HCT116 (cell line): ENCODE measurements at regions not wholly inside any gene's neighbourhood (a gene's known extent, or its start where the extent isn't known, plus 50 kb on each side); places are given as distances from the start of the nearest gene placed in this dataset.

ENCODE experiments used
- ATAC-seq: fragments of 200-7000 bp; cut with Tn5 transposase; 2 replicates; pipeline ENCODE4 v1.9.1; 2020; ENCODE audit warnings: mild to moderate bottlenecking, moderate library complexity
- BruUV-seq: library from RNA; stranded (reverse); fragments of 400-500 nt; replicated peaks from 2 replicates; lab custom pipeline; 2021; lab: Mats Ljungman, UMichigan
- CTCF ChIA-PET: fragments of 300-600 bp; sonication (Branson Sonifier 250); formaldehyde crosslinking; loops from one replicate; lab custom pipeline; 2021; ENCODE audit warnings: antibody characterized with exemption; lab: Charles Lee
- POLR2A ChIA-PET: fragments of 300-600, 350-600 bp; sonication (Branson Sonifier 250); formaldehyde crosslinking; loops from one replicate; lab custom pipeline; 2021; ENCODE audit warnings: antibody characterized with exemption; lab: Charles Lee
- RAD21 ChIA-PET, 2 experiments: fragments of 300-600 bp; sonication (Branson Sonifier 250); formaldehyde crosslinking; loops; one replicate each; lab custom pipeline; 2023; ENCODE audit warnings: low total read pairs in 2 of 2; ENCODE audit not compliant: uncharacterized antibody in 2 of 2, unreplicated experiment in 2 of 2, low non-redundant PET in 1 of 2; lab: Charles Lee
- DNase-seq: peaks from one replicate; pipeline ENCODE4 v3.0.0-alpha.2; 2010; ENCODE audit warnings: low read depth, low spot score
- H2AFZ ChIP-seq: fragments of 200-600 bp; shearing (Covaris generic), sonication (generic); 2 replicates; pipeline ENCODE4 v1.6.1; 2017; ENCODE audit warnings: low read depth, mixed run types, mixed read lengths, antibody characterized with exemption, low read length; ENCODE audit not compliant: poor library complexity, severe bottlenecking
- H3K27ac ChIP-seq: 2 replicates; pipeline ENCODE4 v1.5.1; 2012; ENCODE audit warnings: low read depth, low read length
- H3K27me3 ChIP-seq: fragments of 200-600 bp; sonication (generic); 2 replicates; pipeline ENCODE4 v1.6.1; 2016; ENCODE audit warnings: mixed run types, low read length, mixed read lengths; ENCODE audit not compliant: insufficient read depth
- H3K36me3 ChIP-seq, 2 experiments: fragments of 200-500 bp in 1 of 2; fragments of 200-600 bp in 1 of 2; sonication (Bioruptor generic) in 1 of 2; sonication (generic) in 1 of 2; 2 replicates each; pipeline versions ENCODE4 v1.5.1 to v1.6.1; 2014 to 2016; ENCODE audit warnings: low read length in 2 of 2, inconsistent platforms in 1 of 2, mixed read lengths in 1 of 2, mixed run types in 1 of 2; ENCODE audit not compliant: insufficient read depth in 2 of 2, control insufficient read depth in 1 of 2
- H3K4me1 ChIP-seq, 2 experiments: fragments of 200-600 bp in 1 of 2; sonication (generic) in 1 of 2; 2 replicates each; pipeline versions ENCODE4 v1.5.1 to v1.6.1; 2012 to 2017; ENCODE audit warnings: low read length in 2 of 2, inconsistent platforms in 1 of 2, mild to moderate bottlenecking in 1 of 2, mixed read lengths in 1 of 2, mixed run types in 1 of 2, moderate library complexity in 1 of 2; ENCODE audit not compliant: insufficient read depth in 2 of 2, control insufficient read depth in 1 of 2
- H3K4me2 ChIP-seq: fragments of 200-600 bp; sonication (generic); 2 replicates; pipeline ENCODE4 v1.6.1; 2017; ENCODE audit warnings: mixed run types, low read length, mixed read lengths
- H3K4me3 ChIP-seq, 2 experiments: fragments of 200-600 bp in 1 of 2; sonication (generic) in 1 of 2; replicated peaks in 1 of 2; 2 replicates each; pipeline ENCODE4 v1.5.1; 2011 to 2016; ENCODE audit warnings: low read length in 2 of 2, control low read depth in 1 of 2, low read depth in 1 of 2, mild to moderate bottlenecking in 1 of 2, mixed read lengths in 1 of 2, mixed run types in 1 of 2
- H3K79me2 ChIP-seq: fragments of 200-600 bp; sonication (generic); 2 replicates; pipeline ENCODE4 v1.6.1; 2017; ENCODE audit warnings: mild to moderate bottlenecking, mixed run types, low read length, moderate library complexity, mixed read lengths; ENCODE audit not compliant: insufficient read depth
- H3K9ac ChIP-seq: fragments of 200-600 bp; sonication (generic); 2 replicates; pipeline ENCODE4 v1.6.1; 2016; ENCODE audit warnings: low read length, mixed read lengths
- H3K9me2 ChIP-seq: fragments of 200-600 bp; sonication (generic), shearing (Covaris generic); 2 replicates; pipeline ENCODE4 v1.6.1; 2017; ENCODE audit warnings: mixed run types, mild to moderate bottlenecking, moderate library complexity; ENCODE audit not compliant: insufficient read depth
- H3K9me3 ChIP-seq, 2 experiments: fragments of 200-500 bp in 1 of 2; fragments of 200-600 bp in 1 of 2; sonication (Bioruptor generic) in 1 of 2; sonication (generic) in 1 of 2; 2 replicates each; pipeline ENCODE4 v1.6.1; 2014 to 2017; ENCODE audit warnings: low read length in 2 of 2, mixed read lengths in 2 of 2, inconsistent platforms in 1 of 2, low read depth in 1 of 2, mild to moderate bottlenecking in 1 of 2, mixed run types in 1 of 2, moderate library complexity in 1 of 2; ENCODE audit not compliant: control insufficient read depth in 1 of 2, insufficient read depth in 1 of 2
- H4K20me1 ChIP-seq: fragments of 200-600 bp; sonication (generic), shearing (Covaris generic); 2 replicates; pipeline ENCODE4 v1.6.1; 2017; ENCODE audit warnings: mixed run types, mild to moderate bottlenecking, moderate library complexity; ENCODE audit not compliant: insufficient read depth
- CBX3 ChIP-seq: IDR thresholded peaks from 2 replicates; pipeline ENCODE4 v1.6.1; 2012; ENCODE audit warnings: low read depth
- EGR1 ChIP-seq: IDR thresholded peaks from 2 replicates; pipeline ENCODE4 v1.6.1; 2012; ENCODE audit warnings: low read depth
- ELF1 ChIP-seq: IDR thresholded peaks from 2 replicates; pipeline ENCODE4 v1.6.1; 2012; ENCODE audit warnings: low read depth, borderline replicate concordance
- EZH2phosphoT487 ChIP-seq: fragments of 200-600 bp; IDR thresholded peaks from 2 replicates; pipeline ENCODE4 v1.6.1; 2018; ENCODE audit warnings: antibody characterized with exemption, borderline replicate concordance
- FOSL1 ChIP-seq: IDR thresholded peaks from 2 replicates; pipeline ENCODE4 v1.6.1; 2012; ENCODE audit warnings: low read depth
- JUND ChIP-seq: IDR thresholded peaks from 2 replicates; pipeline ENCODE4 v1.6.1; 2012
- POLR2A ChIP-seq: IDR thresholded peaks from 2 replicates; pipeline ENCODE4 v1.7.0; 2011; ENCODE audit warnings: borderline replicate concordance; ENCODE audit not compliant: insufficient read depth, insufficient read length; ENCODE audit errors: extremely low read depth
- POLR2AphosphoS5 ChIP-seq: IDR thresholded peaks from 2 replicates; pipeline ENCODE4 v1.6.1; 2011; ENCODE audit warnings: mild to moderate bottlenecking, low read depth, low read length, moderate library complexity
- SIN3A ChIP-seq: IDR thresholded peaks from 2 replicates; pipeline ENCODE4 v1.6.1; 2012; ENCODE audit warnings: low read depth
- SP1 ChIP-seq: IDR thresholded peaks from 2 replicates; pipeline ENCODE4 v1.6.1; 2012; ENCODE audit warnings: low read depth
- SRF ChIP-seq: IDR thresholded peaks from 2 replicates; pipeline ENCODE4 v1.6.1; 2012; ENCODE audit warnings: low read depth
- TCF7L2 ChIP-seq: IDR thresholded peaks from 2 replicates; pipeline ENCODE4 v1.7.0; 2011; ENCODE audit warnings: borderline replicate concordance, inconsistent platforms; ENCODE audit not compliant: insufficient read depth, insufficient read length; ENCODE audit errors: extremely low read depth
- YY1 ChIP-seq: IDR thresholded peaks from 2 replicates; pipeline ENCODE4 v1.6.1; 2011; ENCODE audit warnings: low read length, low read depth, moderate library complexity, mild to moderate bottlenecking; ENCODE audit not compliant: insufficient replicate concordance; ENCODE audit errors: extremely low read depth
- ZFX ChIP-seq: fragments of 450-650 bp; IDR thresholded peaks from 2 replicates; pipeline ENCODE4 v1.6.1; 2017
- intact Hi-C: fragments of 100-400 bp; cut with micrococcal nuclease; formaldehyde crosslinking; loops from 2 replicates; pipeline ENCODE4 v1.10.0; 2022
- TF ChIP-seq, protein P1 (sequence below): IDR thresholded peaks from 2 replicates; pipeline ENCODE4 v1.6.1; 2012
- TF ChIP-seq, protein P2 (sequence below), 3 experiments: fragments of 200-600 bp in 1 of 3; sonication (generic) in 1 of 3; IDR thresholded peaks in 2 of 3; conservative IDR thresholded peaks in 1 of 3; 2 replicates each; pipeline ENCODE4 v1.5.1; 2012 to 2017; ENCODE audit warnings: low read depth in 2 of 3, low read length in 2 of 3, antibody characterized with exemption in 1 of 3, borderline replicate concordance in 1 of 3, control low read depth in 1 of 3, mild to moderate bottlenecking in 1 of 3, mixed read lengths in 1 of 3, mixed run types in 1 of 3, moderate library complexity in 1 of 3; ENCODE audit not compliant: insufficient read depth in 1 of 3
- TF ChIP-seq, protein P3 (sequence below): IDR thresholded peaks from 2 replicates; pipeline ENCODE4 v1.6.1; 2012; ENCODE audit warnings: low read depth
- TF ChIP-seq, protein P4 (sequence below): IDR thresholded peaks from 2 replicates; pipeline ENCODE4 v1.6.1; 2012
- TF ChIP-seq, protein P5 (sequence below): IDR thresholded peaks from 2 replicates; pipeline ENCODE4 v1.6.1; 2011; ENCODE audit warnings: mild to moderate bottlenecking, low read length, moderate library complexity; ENCODE audit not compliant: insufficient replicate concordance; ENCODE audit errors: extremely low read depth

DNA sequence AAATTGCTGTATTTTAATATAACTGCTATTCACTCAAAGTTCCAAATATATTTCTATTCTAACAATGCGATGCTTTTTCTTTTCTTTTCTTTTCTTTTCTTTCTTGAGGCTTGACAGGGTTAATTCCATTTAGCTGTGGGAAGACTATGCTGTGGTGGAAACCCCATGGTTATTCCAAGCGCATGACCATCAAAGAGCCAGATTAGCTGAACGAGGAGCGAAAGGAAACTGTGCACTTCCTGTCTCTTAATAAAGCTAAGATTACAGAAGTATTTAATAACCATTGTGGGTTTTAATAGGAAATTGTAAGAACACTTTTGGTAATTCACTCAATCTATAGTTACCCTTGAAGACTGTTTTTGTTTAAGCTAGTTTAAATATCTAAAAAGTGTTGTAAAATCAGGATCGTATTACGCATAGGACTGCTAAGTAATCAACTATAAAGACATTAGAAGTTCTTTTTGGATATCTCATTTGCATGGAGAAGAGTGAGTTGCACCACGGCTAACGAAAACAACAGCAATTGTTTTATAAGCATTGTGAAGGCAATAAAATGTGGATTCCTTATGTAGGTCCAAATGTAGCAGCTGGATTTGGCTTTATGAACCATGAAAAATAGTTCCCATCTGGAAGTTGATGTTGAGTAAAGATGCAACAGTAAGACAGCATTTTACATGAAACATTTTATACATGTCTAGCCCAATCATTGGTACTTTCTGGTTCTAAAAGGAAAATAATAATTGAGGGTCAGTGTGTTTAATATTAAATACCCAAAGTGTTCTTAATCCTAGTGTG is 105.4 kb downstream of the ZIC1 start:
- no peaks in the 10 kb centered on the region for H3K4me1 ChIP-seq
- ChIA-PET RAD21 (no interaction called here), CTCF (no interaction called here), POLR2A (no interaction called here)
- no peak overlapping the region for H3K4me3 ChIP-seq
- H3K36me3 ChIP-seq: no peaks in the 10 kb centered on the region
- BruUV-seq: no TSS peak
- no peaks in the 10 kb centered on the region for H3K79me2 ChIP-seq
- intact Hi-C loops: no loop called here
- no peak overlapping the region for H3K27ac ChIP-seq
- H2AFZ ChIP-seq: no peak overlapping the region
- ATAC-seq: no peak
- no peak overlapping the region for H3K9ac ChIP-seq
- H3K27me3 ChIP-seq: no peaks in the 10 kb centered on the region
- no peaks in the 10 kb centered on the region for H3K9me3 ChIP-seq
- H4K20me1 ChIP-seq: no peaks in the 10 kb centered on the region
- H3K4me2 ChIP-seq: no peak overlapping the region
- DNase-seq: no peak
- H3K9me2 ChIP-seq: no peaks in the 10 kb centered on the region
- TF ChIP-seq JUND (no peak), ZFX (no peak), EZH2phosphoT487 (no peak), POLR2AphosphoS5 (no peak), FOSL1 (no peak), ELF1 (no peak), SP1 (no peak), EGR1 (no peak), SRF (no peak), YY1 (no peak), TCF7L2 (no peak), CBX3 (no peak), SIN3A (no peak), POLR2A (no peak)
- TF ChIP-seq, protein P1, sequence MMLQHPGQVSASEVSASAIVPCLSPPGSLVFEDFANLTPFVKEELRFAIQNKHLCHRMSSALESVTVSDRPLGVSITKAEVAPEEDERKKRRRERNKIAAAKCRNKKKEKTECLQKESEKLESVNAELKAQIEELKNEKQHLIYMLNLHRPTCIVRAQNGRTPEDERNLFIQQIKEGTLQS: no peak
- TF ChIP-seq, protein P2, sequence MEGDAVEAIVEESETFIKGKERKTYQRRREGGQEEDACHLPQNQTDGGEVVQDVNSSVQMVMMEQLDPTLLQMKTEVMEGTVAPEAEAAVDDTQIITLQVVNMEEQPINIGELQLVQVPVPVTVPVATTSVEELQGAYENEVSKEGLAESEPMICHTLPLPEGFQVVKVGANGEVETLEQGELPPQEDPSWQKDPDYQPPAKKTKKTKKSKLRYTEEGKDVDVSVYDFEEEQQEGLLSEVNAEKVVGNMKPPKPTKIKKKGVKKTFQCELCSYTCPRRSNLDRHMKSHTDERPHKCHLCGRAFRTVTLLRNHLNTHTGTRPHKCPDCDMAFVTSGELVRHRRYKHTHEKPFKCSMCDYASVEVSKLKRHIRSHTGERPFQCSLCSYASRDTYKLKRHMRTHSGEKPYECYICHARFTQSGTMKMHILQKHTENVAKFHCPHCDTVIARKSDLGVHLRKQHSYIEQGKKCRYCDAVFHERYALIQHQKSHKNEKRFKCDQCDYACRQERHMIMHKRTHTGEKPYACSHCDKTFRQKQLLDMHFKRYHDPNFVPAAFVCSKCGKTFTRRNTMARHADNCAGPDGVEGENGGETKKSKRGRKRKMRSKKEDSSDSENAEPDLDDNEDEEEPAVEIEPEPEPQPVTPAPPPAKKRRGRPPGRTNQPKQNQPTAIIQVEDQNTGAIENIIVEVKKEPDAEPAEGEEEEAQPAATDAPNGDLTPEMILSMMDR (IDR thresholded peaks at IDR 0.05 in 2 of 3, conservative IDR thresholded peaks at IDR 0.05 in 1 of 3; ENCODE audit: borderline replicate concordance in 1 of 3, insufficient read depth in 1 of 3, low read depth in 2 of 3, low read length in 2 of 3): no peak
- TF ChIP-seq, protein P3, sequence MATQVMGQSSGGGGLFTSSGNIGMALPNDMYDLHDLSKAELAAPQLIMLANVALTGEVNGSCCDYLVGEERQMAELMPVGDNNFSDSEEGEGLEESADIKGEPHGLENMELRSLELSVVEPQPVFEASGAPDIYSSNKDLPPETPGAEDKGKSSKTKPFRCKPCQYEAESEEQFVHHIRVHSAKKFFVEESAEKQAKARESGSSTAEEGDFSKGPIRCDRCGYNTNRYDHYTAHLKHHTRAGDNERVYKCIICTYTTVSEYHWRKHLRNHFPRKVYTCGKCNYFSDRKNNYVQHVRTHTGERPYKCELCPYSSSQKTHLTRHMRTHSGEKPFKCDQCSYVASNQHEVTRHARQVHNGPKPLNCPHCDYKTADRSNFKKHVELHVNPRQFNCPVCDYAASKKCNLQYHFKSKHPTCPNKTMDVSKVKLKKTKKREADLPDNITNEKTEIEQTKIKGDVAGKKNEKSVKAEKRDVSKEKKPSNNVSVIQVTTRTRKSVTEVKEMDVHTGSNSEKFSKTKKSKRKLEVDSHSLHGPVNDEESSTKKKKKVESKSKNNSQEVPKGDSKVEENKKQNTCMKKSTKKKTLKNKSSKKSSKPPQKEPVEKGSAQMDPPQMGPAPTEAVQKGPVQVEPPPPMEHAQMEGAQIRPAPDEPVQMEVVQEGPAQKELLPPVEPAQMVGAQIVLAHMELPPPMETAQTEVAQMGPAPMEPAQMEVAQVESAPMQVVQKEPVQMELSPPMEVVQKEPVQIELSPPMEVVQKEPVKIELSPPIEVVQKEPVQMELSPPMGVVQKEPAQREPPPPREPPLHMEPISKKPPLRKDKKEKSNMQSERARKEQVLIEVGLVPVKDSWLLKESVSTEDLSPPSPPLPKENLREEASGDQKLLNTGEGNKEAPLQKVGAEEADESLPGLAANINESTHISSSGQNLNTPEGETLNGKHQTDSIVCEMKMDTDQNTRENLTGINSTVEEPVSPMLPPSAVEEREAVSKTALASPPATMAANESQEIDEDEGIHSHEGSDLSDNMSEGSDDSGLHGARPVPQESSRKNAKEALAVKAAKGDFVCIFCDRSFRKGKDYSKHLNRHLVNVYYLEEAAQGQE: no peak
- TF ChIP-seq, protein P4, sequence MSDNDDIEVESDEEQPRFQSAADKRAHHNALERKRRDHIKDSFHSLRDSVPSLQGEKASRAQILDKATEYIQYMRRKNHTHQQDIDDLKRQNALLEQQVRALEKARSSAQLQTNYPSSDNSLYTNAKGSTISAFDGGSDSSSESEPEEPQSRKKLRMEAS: no peak
- TF ChIP-seq, protein P5, sequence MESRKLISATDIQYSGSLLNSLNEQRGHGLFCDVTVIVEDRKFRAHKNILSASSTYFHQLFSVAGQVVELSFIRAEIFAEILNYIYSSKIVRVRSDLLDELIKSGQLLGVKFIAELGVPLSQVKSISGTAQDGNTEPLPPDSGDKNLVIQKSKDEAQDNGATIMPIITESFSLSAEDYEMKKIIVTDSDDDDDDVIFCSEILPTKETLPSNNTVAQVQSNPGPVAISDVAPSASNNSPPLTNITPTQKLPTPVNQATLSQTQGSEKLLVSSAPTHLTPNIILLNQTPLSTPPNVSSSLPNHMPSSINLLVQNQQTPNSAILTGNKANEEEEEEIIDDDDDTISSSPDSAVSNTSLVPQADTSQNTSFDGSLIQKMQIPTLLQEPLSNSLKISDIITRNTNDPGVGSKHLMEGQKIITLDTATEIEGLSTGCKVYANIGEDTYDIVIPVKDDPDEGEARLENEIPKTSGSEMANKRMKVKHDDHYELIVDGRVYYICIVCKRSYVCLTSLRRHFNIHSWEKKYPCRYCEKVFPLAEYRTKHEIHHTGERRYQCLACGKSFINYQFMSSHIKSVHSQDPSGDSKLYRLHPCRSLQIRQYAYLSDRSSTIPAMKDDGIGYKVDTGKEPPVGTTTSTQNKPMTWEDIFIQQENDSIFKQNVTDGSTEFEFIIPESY: no peak
